ENCODE measurements at regions not wholly inside any gene's neighbourhood (a gene's known extent, or its start where the extent isn't known, plus 50 kb on each side); places are given as distances from the start of the nearest gene placed in this dataset.

GRCh38 chr11:96713301-96713700 lies 323.5 kb downstream of the JRKL start:
- H3K27me3 ChIP-seq, result no peaks in the 10 kb centered on the region
- WGBS, 3 donors, result 68 to 81% (median 70%) methylated on average over 2 of the region's 2 CpGs
- intact Hi-C loops (cut with DNase I), result no loop called here
- H3K4me1 ChIP-seq (ENCODE audit: insufficient read depth), result no peaks in the 10 kb centered on the region
- no peaks in the 10 kb centered on the region for H3K9me3 ChIP-seq
- no peaks in the 10 kb centered on the region for H3K36me3 ChIP-seq
- H3K4me3 ChIP-seq, result no peak overlapping the region
- no peak overlapping the region for H3K27ac ChIP-seq
- TF ChIP-seq EP300 (IDR thresholded peaks at IDR 0.05) (no peak), CTCF (IDR thresholded peaks at IDR 0.05) (no peak), POLR2A (IDR thresholded peaks at IDR 0.05) (no peak)
- DNase-seq, result no peak

DNA sequence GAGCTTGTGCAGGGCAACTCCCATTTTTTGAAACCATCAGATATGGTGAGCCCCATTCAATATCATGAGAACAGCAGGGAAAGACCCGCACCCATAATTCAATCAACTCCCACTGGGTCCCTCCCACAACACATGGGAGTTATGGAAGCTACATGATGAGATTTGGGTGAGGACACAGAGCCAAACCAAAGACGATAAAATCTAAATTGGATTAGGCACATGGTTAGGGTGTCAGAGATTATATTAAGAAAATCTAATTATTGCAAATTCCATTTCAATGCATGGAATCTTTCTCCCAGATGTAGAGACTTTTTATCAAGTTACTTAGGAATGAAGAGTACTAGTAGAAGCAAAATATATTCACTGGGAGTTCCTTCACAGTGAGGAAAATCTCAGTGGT lies 324.9 kb downstream of the JRKL start:
- intact Hi-C loops (cut with DNase I), result no loop called here
- Histone ChIP-seq H3K9me3 (no peaks in the 10 kb centered on the region), H3K27ac (no peak overlapping the region), H3K27me3 (no peaks in the 10 kb centered on the region), H3K4me3 (no peak overlapping the region), H3K36me3 (no peaks in the 10 kb centered on the region), H3K4me1 (ENCODE audit: insufficient read depth) (no peaks in the 10 kb centered on the region)
- WGBS, 3 donors, result 90 to 91% (median 91%) methylated on average over 2 of the region's 2 CpGs
- DNase-seq, result no peak
- TF ChIP-seq POLR2A (IDR thresholded peaks at IDR 0.05), result no peak
- no peak for TF ChIP-seq CTCF (IDR thresholded peaks at IDR 0.05)
- no peak for TF ChIP-seq EP300 (IDR thresholded peaks at IDR 0.05)

GRCh38 chr11:96715208-96715607 lies 325.4 kb downstream of the JRKL start:
- no peaks in the 10 kb centered on the region for H3K36me3 ChIP-seq

GRCh38 chr11:96736601-96737000 lies 346.8 kb downstream of the JRKL start:
- no peak overlapping the region for H3K27ac ChIP-seq
- DNase-seq, result no peak
- intact Hi-C loops (cut with DNase I), result no loop called here
- H3K27me3 ChIP-seq, result no peaks in the 10 kb centered on the region
- no peak for TF ChIP-seq CTCF (IDR thresholded peaks at IDR 0.05)
- TF ChIP-seq POLR2A (IDR thresholded peaks at IDR 0.05), result no peak
- TF ChIP-seq EP300 (IDR thresholded peaks at IDR 0.05), result no peak
- H3K4me1 ChIP-seq (ENCODE audit: insufficient read depth), result no peaks in the 10 kb centered on the region
- H3K36me3 ChIP-seq, result no peaks in the 10 kb centered on the region
- no peak overlapping the region for H3K4me3 ChIP-seq
- 43 to 58% (median 43%) methylated on average over 1 of the region's 1 CpG for WGBS, 3 donors
- no peaks in the 10 kb centered on the region for H3K9me3 ChIP-seq

More at GRCh38 chr11:96715208-96715607, 325.4 kb downstream of the JRKL start:
- Histone ChIP-seq H3K9me3 (no peaks in the 10 kb centered on the region), H3K27me3 (no peaks in the 10 kb centered on the region), H3K27ac (no peak overlapping the region), H3K4me3 (no peak overlapping the region), H3K4me1 (ENCODE audit: insufficient read depth) (no peaks in the 10 kb centered on the region)
- 5 to 11% (median 6%) methylated on average over 3 of the region's 3 CpGs for WGBS, 3 donors
- TF ChIP-seq CTCF (IDR thresholded peaks at IDR 0.05) (no peak), POLR2A (IDR thresholded peaks at IDR 0.05) (no peak), EP300 (IDR thresholded peaks at IDR 0.05) (no peak)
- intact Hi-C loops (cut with DNase I), result no loop called here
- no peak for DNase-seq

- H3K4me3 ChIP-seq, result no peak overlapping the region
- H3K27me3 ChIP-seq, result no peaks in the 10 kb centered on the region
- no peak for TF ChIP-seq CTCF (IDR thresholded peaks at IDR 0.05)
- no peak for TF ChIP-seq POLR2A (IDR thresholded peaks at IDR 0.05)
- no peak for TF ChIP-seq EP300 (IDR thresholded peaks at IDR 0.05)
- intact Hi-C loops (cut with DNase I), result no loop called here
- no peaks in the 10 kb centered on the region for H3K4me1 ChIP-seq (ENCODE audit: insufficient read depth)
- no peaks in the 10 kb centered on the region for H3K9me3 ChIP-seq
- 91 to 97% (median 94%) methylated on average over 3 of the region's 3 CpGs for WGBS, 3 donors
- DNase-seq, result no peak
- no peak overlapping the region for H3K27ac ChIP-seq
- no peaks in the 10 kb centered on the region for H3K36me3 ChIP-seq
Measured at GRCh38 chr11:96738311-96738710, 348.5 kb downstream of the JRKL start.
